ENCODE measurements at regions not wholly inside any gene's neighbourhood (a gene's known extent, or its start where the extent isn't known, plus 50 kb on each side); places are given as distances from the start of the nearest gene placed in this dataset.
"Not testable (repeated sequence)": the region's sequence is repeated elsewhere in the genome, so short reads cannot be mapped to it uniquely, and the experiment has no call there.

DNA sequence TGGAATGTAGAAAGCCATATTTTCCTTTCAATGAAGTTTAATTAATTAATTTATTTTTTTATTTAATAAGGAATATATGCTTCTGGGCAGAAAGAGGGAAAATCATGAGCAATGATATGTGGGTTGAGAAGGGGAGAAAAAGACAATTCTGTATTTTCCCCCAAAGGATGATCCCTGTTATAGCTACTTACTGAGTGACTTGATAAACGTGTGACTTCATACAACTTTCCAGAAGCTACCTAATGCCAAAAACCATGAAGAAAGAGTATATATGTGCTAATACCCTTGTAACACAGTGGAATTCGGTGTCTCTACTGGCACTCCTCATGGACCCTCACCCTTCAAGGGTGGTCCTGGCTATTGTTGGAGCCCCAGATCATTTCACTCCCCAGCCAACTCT lies 335.0 kb upstream of the KLF4 start:
- H3K36me3 ChIP-seq (ENCODE audit: control insufficient read depth in 2 of 2, extremely low read depth in 1 of 2, insufficient read depth in 1 of 2, low read length in 1 of 2), result no peaks in the 10 kb centered on the region
- H3K4me1 ChIP-seq (ENCODE audit: control insufficient read depth in 1 of 2, extremely low read depth in 1 of 2, insufficient read depth in 2 of 2, low read length in 2 of 2), result no peaks in the 10 kb centered on the region
- no peak overlapping the region for H3K27ac ChIP-seq (ENCODE audit: low read length)
- DNase-seq (no peak), ATAC-seq (replicated peaks in 1 of 4) (no peak)
- Mint-ChIP-seq H3K4me3 (no peak overlapping the region), H3K27ac (no peak overlapping the region), H3K36me3 (no peaks in the 10 kb centered on the region), H3K9me3 (peaks cover 7 to 10% (median 7%) of the 10 kb centered on the region in 3 donors), H3K4me1 (no peaks in the 10 kb centered on the region), H3K27me3 (no peaks in the 10 kb centered on the region)
- CTCF ChIA-PET, result no interaction called here
- no peaks in the 10 kb centered on the region for H3K27me3 ChIP-seq (replicated peaks in 1 of 2; ENCODE audit: control insufficient read depth in 2 of 2, extremely low read depth in 1 of 2, insufficient read depth in 2 of 2, low read length in 1 of 2)
- no peak overlapping the region for H3K4me3 ChIP-seq (ENCODE audit: control insufficient read depth in 1 of 2, extremely low read depth in 1 of 2, low read length in 1 of 2)
- WGBS (ENCODE audit: insufficient coverage), result no CpG with 5 or more reads among the region's 2 CpGs
- H3K9me3 ChIP-seq, result no peaks in the 10 kb centered on the region
- POLR2A ChIA-PET, result no interaction called here

DNA sequence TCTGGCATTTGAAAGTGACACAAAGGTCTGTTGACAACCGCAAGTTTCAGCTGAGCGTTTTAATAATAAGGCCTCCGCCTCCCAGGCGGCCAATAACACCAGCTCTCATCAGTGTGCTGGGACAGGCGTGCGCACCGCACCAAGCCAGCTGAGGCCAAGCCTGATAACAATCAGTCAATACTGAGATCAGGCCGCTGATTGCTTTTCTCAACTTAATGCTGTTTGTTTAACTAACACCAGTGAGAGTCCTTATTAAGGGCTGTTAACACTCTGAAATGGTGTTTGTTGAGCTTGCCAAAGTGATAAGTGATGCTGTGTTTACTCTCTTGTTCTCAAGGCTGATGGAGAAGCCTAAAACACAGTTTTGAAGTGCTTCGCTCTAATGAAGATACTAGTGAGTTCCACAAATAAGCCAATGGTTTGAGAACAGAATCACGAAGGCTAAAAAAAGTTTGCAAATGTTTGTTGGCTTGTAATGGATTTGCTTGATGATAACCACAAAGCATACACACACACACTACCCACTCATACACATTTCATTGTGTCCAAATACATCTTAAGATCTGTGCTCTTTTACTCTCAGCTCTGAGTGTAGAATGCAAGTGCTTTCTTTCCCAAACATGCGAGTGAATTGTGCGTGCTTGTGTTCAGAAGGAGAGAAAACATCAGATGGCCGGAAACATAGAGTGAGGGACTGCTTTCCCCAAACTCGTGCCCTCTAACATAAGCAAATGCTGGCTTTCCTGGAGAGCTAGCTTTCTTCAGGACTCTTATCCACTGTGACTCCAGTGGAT lies 330.4 kb upstream of the KLF4 start:
- no peaks in the 10 kb centered on the region for H3K27me3 Mint-ChIP-seq
- Histone ChIP-seq H3K27ac (ENCODE audit: low read length) (no peak overlapping the region), H3K27me3 (replicated peaks in 1 of 2; ENCODE audit: control insufficient read depth in 2 of 2, extremely low read depth in 1 of 2, insufficient read depth in 2 of 2, low read length in 1 of 2) (no peaks in the 10 kb centered on the region), H3K4me3 (ENCODE audit: control insufficient read depth in 1 of 2, extremely low read depth in 1 of 2, low read length in 1 of 2) (no peak overlapping the region), H3K4me1 (ENCODE audit: control insufficient read depth in 1 of 2, extremely low read depth in 1 of 2, insufficient read depth in 2 of 2, low read length in 2 of 2) (no peaks in the 10 kb centered on the region), H3K36me3 (ENCODE audit: control insufficient read depth in 2 of 2, extremely low read depth in 1 of 2, insufficient read depth in 1 of 2, low read length in 1 of 2) (no peaks in the 10 kb centered on the region), H3K9me3 (no peaks in the 10 kb centered on the region)
- peaks cover 0 to 3% (median 3%) of the 10 kb centered on the region in 3 donors for H3K9me3 Mint-ChIP-seq
- POLR2A ChIA-PET, result no interaction called here
- WGBS (ENCODE audit: insufficient coverage), result 93% methylated on average over 5 of the region's 14 CpGs
- CTCF ChIA-PET, result no interaction called here
- ATAC-seq (replicated peaks in 1 of 4), result no peak
- H3K27ac Mint-ChIP-seq, result no peak overlapping the region
- no peak overlapping the region for H3K4me3 Mint-ChIP-seq
- H3K4me1 Mint-ChIP-seq, result no peaks in the 10 kb centered on the region
- H3K36me3 Mint-ChIP-seq, result no peaks in the 10 kb centered on the region
- no peak for DNase-seq

GRCh38 chr9:107818503-107818829 lies 328.9 kb upstream of the KLF4 start:
- POLR2A ChIA-PET, result not testable (repeated sequence)

DNA sequence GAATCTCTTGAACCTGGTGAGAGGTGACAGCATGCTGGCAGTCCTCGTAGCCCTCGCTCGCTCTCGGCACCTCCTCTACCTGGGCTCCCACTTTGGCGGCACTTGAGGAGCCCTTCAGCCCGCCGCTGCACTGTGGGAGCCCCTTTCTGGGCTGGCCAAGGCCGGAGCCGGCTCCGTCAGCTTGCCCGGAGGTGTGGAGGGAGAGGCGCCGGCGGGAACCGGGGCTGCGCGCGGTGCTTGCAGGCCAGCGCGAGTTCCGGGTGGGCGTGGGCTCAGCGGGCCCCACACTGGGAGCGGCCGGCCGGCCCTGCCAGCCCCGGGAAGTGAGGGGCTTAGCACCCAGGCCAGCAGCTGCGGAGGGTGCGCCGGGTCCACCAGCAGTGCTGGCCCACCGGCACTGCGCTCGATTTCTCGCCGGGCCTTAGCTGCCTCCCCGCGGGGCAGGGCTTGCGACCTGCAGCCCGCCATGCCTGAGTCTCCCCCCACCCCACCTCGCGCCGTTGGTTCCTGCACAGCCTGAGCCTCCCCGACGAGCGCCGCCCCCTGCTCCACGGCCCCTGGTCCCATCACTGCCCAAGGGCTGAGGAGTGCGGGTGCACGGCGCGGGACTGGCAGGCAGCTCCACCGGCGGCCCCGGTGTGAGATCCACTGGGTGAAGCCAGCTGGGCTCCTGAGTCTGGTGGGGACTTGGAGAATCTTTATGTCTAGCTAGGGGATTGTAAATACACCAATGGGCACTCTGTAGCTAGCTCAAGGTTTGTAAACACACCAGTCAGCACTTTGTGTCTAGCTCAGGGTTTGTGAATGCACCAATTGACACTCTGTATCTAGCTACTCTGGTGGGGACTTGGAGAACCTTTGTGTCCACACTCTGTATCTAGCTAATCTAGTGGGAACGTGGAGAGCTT lies 328.3 kb upstream of the KLF4 start:
- H3K36me3 ChIP-seq (ENCODE audit: control insufficient read depth in 2 of 2, extremely low read depth in 1 of 2, insufficient read depth in 1 of 2, low read length in 1 of 2); H3K4me1 ChIP-seq (ENCODE audit: control insufficient read depth in 1 of 2, extremely low read depth in 1 of 2, insufficient read depth in 2 of 2, low read length in 2 of 2); H3K4me3 Mint-ChIP-seq; H3K27ac ChIP-seq (ENCODE audit: low read length); H3K4me1 Mint-ChIP-seq; H3K27ac Mint-ChIP-seq; H3K27me3 Mint-ChIP-seq; DNase-seq; POLR2A ChIA-PET; H3K4me3 ChIP-seq (ENCODE audit: control insufficient read depth in 1 of 2, extremely low read depth in 1 of 2, low read length in 1 of 2); H3K9me3 ChIP-seq; H3K27me3 ChIP-seq (replicated peaks in 1 of 2; ENCODE audit: control insufficient read depth in 2 of 2, extremely low read depth in 1 of 2, insufficient read depth in 2 of 2, low read length in 1 of 2); H3K9me3 Mint-ChIP-seq; CTCF ChIA-PET; H3K36me3 Mint-ChIP-seq; ATAC-seq (replicated peaks in 1 of 4): not testable (repeated sequence)
- 95% methylated on average over 42 of the region's 55 CpGs for WGBS (ENCODE audit: insufficient coverage)

More at GRCh38 chr9:107818503-107818829, 328.9 kb upstream of the KLF4 start:
- H3K9me3 Mint-ChIP-seq; H3K9me3 ChIP-seq; ATAC-seq (replicated peaks in 1 of 4); H3K4me1 ChIP-seq (ENCODE audit: control insufficient read depth in 1 of 2, extremely low read depth in 1 of 2, insufficient read depth in 2 of 2, low read length in 2 of 2); H3K27ac Mint-ChIP-seq; DNase-seq; H3K4me3 ChIP-seq (ENCODE audit: control insufficient read depth in 1 of 2, extremely low read depth in 1 of 2, low read length in 1 of 2); H3K27me3 Mint-ChIP-seq; H3K36me3 ChIP-seq (ENCODE audit: control insufficient read depth in 2 of 2, extremely low read depth in 1 of 2, insufficient read depth in 1 of 2, low read length in 1 of 2); H3K4me1 Mint-ChIP-seq; H3K36me3 Mint-ChIP-seq; H3K4me3 Mint-ChIP-seq; CTCF ChIA-PET; H3K27ac ChIP-seq (ENCODE audit: low read length); H3K27me3 ChIP-seq (replicated peaks in 1 of 2; ENCODE audit: control insufficient read depth in 2 of 2, extremely low read depth in 1 of 2, insufficient read depth in 2 of 2, low read length in 1 of 2): not testable (repeated sequence)
- 86% methylated on average over 5 of the region's 6 CpGs for WGBS (ENCODE audit: insufficient coverage)

DNA sequence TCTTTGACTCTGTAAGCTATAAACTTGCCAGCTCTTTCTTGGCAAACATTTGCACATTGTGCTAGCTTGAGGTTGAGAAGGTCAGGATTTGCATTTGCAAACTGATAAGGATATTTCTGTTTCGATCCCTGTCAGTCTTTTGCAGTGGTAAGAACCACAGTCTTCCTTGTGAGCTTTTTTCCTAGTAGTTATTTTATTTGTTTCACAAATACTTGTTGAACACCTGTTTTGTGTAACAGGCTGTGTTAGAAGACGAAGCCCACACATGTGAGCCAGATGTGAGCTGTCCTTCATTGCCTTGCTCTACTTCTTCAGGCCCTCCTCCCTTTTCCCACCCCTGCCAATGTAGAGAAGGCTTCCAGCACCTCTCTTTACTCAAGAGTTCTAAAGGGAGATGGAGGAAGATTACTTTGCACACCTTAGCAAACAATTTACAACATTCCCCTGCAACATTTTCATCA lies 327.0 kb upstream of the KLF4 start:
- H3K27me3 Mint-ChIP-seq, result no peaks in the 10 kb centered on the region
- no peaks in the 10 kb centered on the region for H3K36me3 Mint-ChIP-seq
- Histone ChIP-seq H3K36me3 (ENCODE audit: control insufficient read depth in 2 of 2, extremely low read depth in 1 of 2, insufficient read depth in 1 of 2, low read length in 1 of 2) (no peaks in the 10 kb centered on the region), H3K27me3 (replicated peaks in 1 of 2; ENCODE audit: control insufficient read depth in 2 of 2, extremely low read depth in 1 of 2, insufficient read depth in 2 of 2, low read length in 1 of 2) (no peaks in the 10 kb centered on the region), H3K9me3 (no peaks in the 10 kb centered on the region), H3K4me3 (ENCODE audit: control insufficient read depth in 1 of 2, extremely low read depth in 1 of 2, low read length in 1 of 2) (no peak overlapping the region), H3K4me1 (ENCODE audit: control insufficient read depth in 1 of 2, extremely low read depth in 1 of 2, insufficient read depth in 2 of 2, low read length in 2 of 2) (no peaks in the 10 kb centered on the region), H3K27ac (ENCODE audit: low read length) (no peak overlapping the region)
- peaks cover 0 to 8% (median 3%) of the 10 kb centered on the region in 3 donors for H3K9me3 Mint-ChIP-seq
- no peak for ATAC-seq (replicated peaks in 1 of 4)
- WGBS (ENCODE audit: insufficient coverage), result no CpG with 5 or more reads among the region's 2 CpGs
- no peaks in the 10 kb centered on the region for H3K4me1 Mint-ChIP-seq
- no peak overlapping the region for H3K4me3 Mint-ChIP-seq
- no peak for DNase-seq
- H3K27ac Mint-ChIP-seq, result no peak overlapping the region
- ChIA-PET CTCF (interaction anchor here in 1 of 2 donors (0.6 to 0.7 kb wide), 2 partner anchors 380 to 1137 kb away, joined by 3 to 4 read pairs; no protein-coding TSS in a partner anchor), POLR2A (no interaction called here)

GRCh38 chr9:107815782-107816560 lies 326.4 kb upstream of the KLF4 start:
- no peaks in the 10 kb centered on the region for H3K36me3 Mint-ChIP-seq

More at GRCh38 chr9:107815782-107816560, 326.4 kb upstream of the KLF4 start:
- no peaks in the 10 kb centered on the region for H3K4me1 Mint-ChIP-seq
- ChIA-PET POLR2A (interaction anchor here in 1 of 2 donors (0.6 kb wide), 1 partner anchor 213 kb away, joined by 4 read pairs; no protein-coding TSS in a partner anchor), CTCF (interaction anchor here in 1 of 2 donors (0.6 to 0.7 kb wide), 2 partner anchors 381 to 1138 kb away, joined by 3 to 4 read pairs; no protein-coding TSS in a partner anchor)
- Histone ChIP-seq H3K27me3 (replicated peaks in 1 of 2; ENCODE audit: control insufficient read depth in 2 of 2, extremely low read depth in 1 of 2, insufficient read depth in 2 of 2, low read length in 1 of 2) (no peaks in the 10 kb centered on the region), H3K4me3 (ENCODE audit: control insufficient read depth in 1 of 2, extremely low read depth in 1 of 2, low read length in 1 of 2) (no peak overlapping the region), H3K4me1 (ENCODE audit: control insufficient read depth in 1 of 2, extremely low read depth in 1 of 2, insufficient read depth in 2 of 2, low read length in 2 of 2) (no peaks in the 10 kb centered on the region), H3K27ac (ENCODE audit: low read length) (no peak overlapping the region), H3K36me3 (ENCODE audit: control insufficient read depth in 2 of 2, extremely low read depth in 1 of 2, insufficient read depth in 1 of 2, low read length in 1 of 2) (no peaks in the 10 kb centered on the region), H3K9me3 (no peaks in the 10 kb centered on the region)
- H3K4me3 Mint-ChIP-seq, result no peak overlapping the region
- DNase-seq, result no peak
- peaks cover 0 to 8% (median 3%) of the 10 kb centered on the region in 3 donors for H3K9me3 Mint-ChIP-seq
- H3K27me3 Mint-ChIP-seq, result no peaks in the 10 kb centered on the region
- H3K27ac Mint-ChIP-seq, result no peak overlapping the region
- no CpG with 5 or more reads among the region's 6 CpGs for WGBS (ENCODE audit: insufficient coverage)
- ATAC-seq (replicated peaks in 1 of 4), result no peak
